Tibial nerve (tissue), 4 donors: ENCODE measurements at regions not wholly inside any gene's neighbourhood (a gene's known extent, or its start where the extent isn't known, plus 50 kb on each side); places are given as distances from the start of the nearest gene placed in this dataset.

Source experiments
- CTCF ChIP-seq, 5 experiments: fragments of 200-600 bp in 3 of 5; fragments of 450-650 bp in 2 of 5; sonication (generic) in 3 of 5; IDR thresholded peaks; one replicate each; pipeline ENCODE4 v1.5.1; 2016 to 2019; ENCODE audit warnings: antibody characterized with exemption in 5 of 5, mild to moderate bottlenecking in 3 of 5, moderate library complexity in 2 of 5
- EP300 ChIP-seq, 2 donors: sonication (generic); formaldehyde crosslinking; IDR thresholded peaks; one replicate each; pipeline ENCODE4 v1.6.1; 2017; ENCODE audit warnings: antibody characterized with exemption in 2 of 2, mild to moderate bottlenecking in 1 of 2
- POLR2A ChIP-seq, 2 donors: fragments of 450-650 bp; IDR thresholded peaks; one replicate each; pipeline ENCODE4 v1.6.1; 2017; ENCODE audit warnings: antibody characterized with exemption in 2 of 2, mild to moderate bottlenecking in 2 of 2, moderate library complexity in 2 of 2

GRCh38 chr5:61679562-61679961, 347.5 kb downstream of the ZSWIM6 start:
- TF ChIP-seq CTCF (IDR thresholded peaks at IDR 0.05), result no peak
- no peak for TF ChIP-seq POLR2A (IDR thresholded peaks at IDR 0.05)
- TF ChIP-seq EP300 (IDR thresholded peaks at IDR 0.05), result no peak
